ENCODE measurements at regions not wholly inside any gene's neighbourhood (a gene's known extent, or its start where the extent isn't known, plus 50 kb on each side); places are given as distances from the start of the nearest gene placed in this dataset.

GRCh38 chr1:176285996-176286395, 78.9 kb upstream of the COP1 start:
- TF ChIP-seq CTCF (conservative IDR thresholded peaks at IDR 0.05; ENCODE audit: low read length): no peak
- TF ChIP-seq EZH2phosphoT487 (IDR thresholded peaks at IDR 0.05; ENCODE audit: borderline replicate concordance): no peak
- H3K4me3 ChIP-seq (ENCODE audit: low read length, poor library complexity, severe bottlenecking): no peak overlapping the region
- H3K9me2 ChIP-seq (replicated peaks; ENCODE audit: low read depth, low read length): no peaks in the 10 kb centered on the region
- H3K27me3 ChIP-seq (ENCODE audit: insufficient read depth, low read length, poor library complexity, severe bottlenecking): no peaks in the 10 kb centered on the region
- H2AFZ ChIP-seq (ENCODE audit: low read length): no peak overlapping the region
- no peak overlapping the region for H3K4me2 ChIP-seq (ENCODE audit: low read depth, low read length, poor library complexity, severe bottlenecking)
- no peaks in the 10 kb centered on the region for H3K79me2 ChIP-seq (ENCODE audit: insufficient read depth, low read length)
- H3K9me3 ChIP-seq (ENCODE audit: insufficient read depth, low read depth, low read length): peaks cover 4% of the 10 kb centered on the region; the same call in 1 of the 2 replicates
- no peaks in the 10 kb centered on the region for H3K36me3 ChIP-seq (ENCODE audit: insufficient read depth, low read length)
- no peaks in the 10 kb centered on the region for H4K20me1 ChIP-seq (ENCODE audit: insufficient read depth, low read length, poor library complexity, severe bottlenecking)
- no peak overlapping the region for H3K9ac ChIP-seq (ENCODE audit: low read depth, low read length, poor library complexity, severe bottlenecking)
- no peaks in the 10 kb centered on the region for H3F3A ChIP-seq (ENCODE audit: low read depth)
- H3K4me1 ChIP-seq (ENCODE audit: insufficient read depth, low read length, poor library complexity, severe bottlenecking): no peaks in the 10 kb centered on the region

- H3K9me3 ChIP-seq (ENCODE audit: insufficient read depth, low read depth, low read length): no peaks in the 10 kb centered on the region
- no peaks in the 10 kb centered on the region for H3K79me2 ChIP-seq (ENCODE audit: insufficient read depth, low read length)
- no peaks in the 10 kb centered on the region for H4K20me1 ChIP-seq (ENCODE audit: insufficient read depth, low read length, poor library complexity, severe bottlenecking)
- H3K27me3 ChIP-seq (ENCODE audit: insufficient read depth, low read length, poor library complexity, severe bottlenecking): no peaks in the 10 kb centered on the region
- no peaks in the 10 kb centered on the region for H3F3A ChIP-seq (ENCODE audit: low read depth)
- H2AFZ ChIP-seq (ENCODE audit: low read length): no peak overlapping the region
- H3K36me3 ChIP-seq (ENCODE audit: insufficient read depth, low read length): no peaks in the 10 kb centered on the region
- TF ChIP-seq CTCF (conservative IDR thresholded peaks at IDR 0.05; ENCODE audit: low read length): no peak
- no peak for TF ChIP-seq EZH2phosphoT487 (IDR thresholded peaks at IDR 0.05; ENCODE audit: borderline replicate concordance)
- no peaks in the 10 kb centered on the region for H3K9me2 ChIP-seq (replicated peaks; ENCODE audit: low read depth, low read length)
- H3K4me3 ChIP-seq (ENCODE audit: low read length, poor library complexity, severe bottlenecking): no peak overlapping the region
- H3K4me2 ChIP-seq (ENCODE audit: low read depth, low read length, poor library complexity, severe bottlenecking): no peak overlapping the region
- H3K9ac ChIP-seq (ENCODE audit: low read depth, low read length, poor library complexity, severe bottlenecking): no peak overlapping the region
- no peaks in the 10 kb centered on the region for H3K4me1 ChIP-seq (ENCODE audit: insufficient read depth, low read length, poor library complexity, severe bottlenecking)
Measured at GRCh38 chr1:176271572-176271971, 64.5 kb upstream of the COP1 start.
